Nephron progenitor cell (in vitro differentiated cells): ENCODE measurements at regions not wholly inside any gene's neighbourhood (a gene's known extent, or its start where the extent isn't known, plus 50 kb on each side); places are given as distances from the start of the nearest gene placed in this dataset.

Experiments used
- DNase-seq: peaks from one replicate; pipeline ENCODE4 v3.0.0; 2021
- H3K27ac Mint-ChIP-seq: 2 replicates; pipeline ENCODE4 v1.8.0; 2021; ENCODE audit warnings: mild to moderate bottlenecking, moderate library complexity, mixed read lengths
- H3K27me3 Mint-ChIP-seq: 2 replicates; pipeline ENCODE4 v1.8.0; 2021; ENCODE audit warnings: mild to moderate bottlenecking, low read depth, mixed read lengths; ENCODE audit not compliant: poor library complexity
- H3K36me3 Mint-ChIP-seq: 2 replicates; pipeline ENCODE4 v1.8.0; 2021; ENCODE audit warnings: low read depth, mixed read lengths
- H3K4me1 Mint-ChIP-seq: 2 replicates; pipeline ENCODE4 v1.8.0; 2021; ENCODE audit warnings: mixed read lengths
- H3K4me3 Mint-ChIP-seq: 2 replicates; pipeline ENCODE4 v1.8.0; 2021; ENCODE audit warnings: mild to moderate bottlenecking, moderate library complexity, mixed read lengths
- H3K9me3 Mint-ChIP-seq: 2 replicates; pipeline ENCODE4 v1.8.0; 2021; ENCODE audit warnings: mild to moderate bottlenecking, moderate library complexity, mixed read lengths
- TF ChIP-seq, protein P1 (sequence below): fragments of 200-600 bp; sonication (generic); IDR thresholded peaks from 2 replicates; pipeline ENCODE4 v1.5.0; 2021; ENCODE audit warnings: antibody characterized with exemption

GRCh38 chr11:95678988-95679387, 110.6 kb downstream of the FAM76B start:
- TF ChIP-seq, protein P1, sequence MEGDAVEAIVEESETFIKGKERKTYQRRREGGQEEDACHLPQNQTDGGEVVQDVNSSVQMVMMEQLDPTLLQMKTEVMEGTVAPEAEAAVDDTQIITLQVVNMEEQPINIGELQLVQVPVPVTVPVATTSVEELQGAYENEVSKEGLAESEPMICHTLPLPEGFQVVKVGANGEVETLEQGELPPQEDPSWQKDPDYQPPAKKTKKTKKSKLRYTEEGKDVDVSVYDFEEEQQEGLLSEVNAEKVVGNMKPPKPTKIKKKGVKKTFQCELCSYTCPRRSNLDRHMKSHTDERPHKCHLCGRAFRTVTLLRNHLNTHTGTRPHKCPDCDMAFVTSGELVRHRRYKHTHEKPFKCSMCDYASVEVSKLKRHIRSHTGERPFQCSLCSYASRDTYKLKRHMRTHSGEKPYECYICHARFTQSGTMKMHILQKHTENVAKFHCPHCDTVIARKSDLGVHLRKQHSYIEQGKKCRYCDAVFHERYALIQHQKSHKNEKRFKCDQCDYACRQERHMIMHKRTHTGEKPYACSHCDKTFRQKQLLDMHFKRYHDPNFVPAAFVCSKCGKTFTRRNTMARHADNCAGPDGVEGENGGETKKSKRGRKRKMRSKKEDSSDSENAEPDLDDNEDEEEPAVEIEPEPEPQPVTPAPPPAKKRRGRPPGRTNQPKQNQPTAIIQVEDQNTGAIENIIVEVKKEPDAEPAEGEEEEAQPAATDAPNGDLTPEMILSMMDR: no peak
- H3K36me3 Mint-ChIP-seq: no peaks in the 10 kb centered on the region
- H3K27me3 Mint-ChIP-seq: no peaks in the 10 kb centered on the region
- H3K4me3 Mint-ChIP-seq: no peak overlapping the region
- no peak overlapping the region for H3K27ac Mint-ChIP-seq
- H3K9me3 Mint-ChIP-seq: no peaks in the 10 kb centered on the region
- DNase-seq: no peak
- no peaks in the 10 kb centered on the region for H3K4me1 Mint-ChIP-seq

- Mint-ChIP-seq H3K27me3 (no peaks in the 10 kb centered on the region), H3K4me1 (no peaks in the 10 kb centered on the region), H3K9me3 (no peaks in the 10 kb centered on the region), H3K27ac (no peak overlapping the region), H3K4me3 (no peak overlapping the region), H3K36me3 (no peaks in the 10 kb centered on the region)
- DNase-seq: no peak
- TF ChIP-seq, protein P1: no peak
These were observed 113.3 kb downstream of the FAM76B start for GRCh38 chr11:95676308-95676707.

DNA sequence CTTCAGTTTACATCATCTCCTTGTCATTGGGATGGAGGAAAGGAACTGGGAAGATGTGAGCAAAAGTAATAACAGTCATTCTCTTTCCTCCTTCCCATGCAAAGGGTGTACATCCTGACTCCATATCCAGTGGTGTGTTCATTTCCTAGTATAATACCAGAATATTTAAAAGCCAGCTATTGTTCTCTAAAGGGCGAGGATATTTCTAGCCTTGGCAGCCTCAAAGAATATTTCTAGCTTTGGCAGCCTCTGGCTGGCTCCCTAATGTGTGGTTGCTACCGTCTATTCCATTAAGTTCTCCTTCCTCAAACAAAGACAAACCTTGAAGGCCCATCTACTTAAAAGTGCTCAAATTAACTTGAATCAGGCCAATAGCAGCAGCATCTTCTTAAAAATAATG, 114.0 kb downstream of the FAM76B start:
- no peaks in the 10 kb centered on the region for H3K36me3 Mint-ChIP-seq

GRCh38 chr11:95674657-95675358, 114.8 kb downstream of the FAM76B start:
- no peaks in the 10 kb centered on the region for H3K36me3 Mint-ChIP-seq

More for the DNA sequence above, 114.0 kb downstream of the FAM76B start:
- TF ChIP-seq, protein P1: no peak
- no peak overlapping the region for H3K27ac Mint-ChIP-seq
- no peak for DNase-seq
- no peaks in the 10 kb centered on the region for H3K4me1 Mint-ChIP-seq
- no peak overlapping the region for H3K4me3 Mint-ChIP-seq
- H3K27me3 Mint-ChIP-seq: no peaks in the 10 kb centered on the region
- no peaks in the 10 kb centered on the region for H3K9me3 Mint-ChIP-seq

DNA sequence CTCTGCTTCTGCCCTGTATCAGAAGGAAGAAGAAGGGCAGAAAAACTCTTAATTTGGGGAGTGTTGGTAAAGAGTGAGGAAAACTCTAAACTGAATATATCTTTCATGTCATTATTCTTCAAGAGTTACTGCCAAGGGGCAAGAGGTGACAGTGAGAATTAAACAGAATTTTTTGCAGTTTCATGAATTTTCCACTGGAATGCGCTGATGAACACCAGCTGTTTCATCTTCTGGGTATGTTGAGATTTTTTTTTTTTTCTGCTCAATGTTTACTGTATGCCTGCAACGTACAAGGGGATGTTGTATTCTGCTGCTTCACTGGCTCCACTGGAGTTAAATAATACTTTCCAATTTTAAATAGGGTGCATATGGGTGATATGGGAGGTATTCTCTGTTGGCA, 117.8 kb downstream of the FAM76B start:
- no peaks in the 10 kb centered on the region for H3K27me3 Mint-ChIP-seq
- H3K27ac Mint-ChIP-seq: no peak overlapping the region
- no peaks in the 10 kb centered on the region for H3K4me1 Mint-ChIP-seq
- no peak for DNase-seq
- H3K36me3 Mint-ChIP-seq: no peaks in the 10 kb centered on the region
- no peak overlapping the region for H3K4me3 Mint-ChIP-seq
- peaks cover 4% of the 10 kb centered on the region for H3K9me3 Mint-ChIP-seq
- TF ChIP-seq, protein P1: no peak

More at GRCh38 chr11:95674657-95675358, 114.8 kb downstream of the FAM76B start:
- Mint-ChIP-seq H3K27ac (no peak overlapping the region), H3K4me1 (no peaks in the 10 kb centered on the region), H3K4me3 (no peak overlapping the region), H3K27me3 (no peaks in the 10 kb centered on the region), H3K9me3 (no peaks in the 10 kb centered on the region)
- no peak for DNase-seq
- TF ChIP-seq, protein P1: no peak

DNA sequence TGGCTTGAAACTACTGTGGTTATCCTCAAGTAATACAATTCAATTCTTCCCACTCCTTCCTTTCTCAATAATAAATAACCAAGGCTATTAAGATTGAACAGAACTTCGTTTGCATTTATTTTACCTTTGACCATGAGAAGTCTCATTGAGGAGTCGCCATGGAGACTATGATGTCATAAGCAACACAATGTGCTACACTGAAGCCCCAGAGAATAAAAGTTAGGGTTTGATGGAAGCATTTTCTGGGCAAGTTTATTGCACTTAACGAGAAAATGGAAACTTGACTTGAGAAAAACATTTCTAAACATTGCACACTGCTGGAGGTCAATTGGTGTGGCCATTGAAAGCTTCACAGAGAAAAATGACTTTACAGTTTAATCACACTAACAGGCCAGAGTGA, 121.5 kb downstream of the FAM76B start:
- peaks cover 20% of the 10 kb centered on the region for H3K9me3 Mint-ChIP-seq
- H3K36me3 Mint-ChIP-seq: peaks cover 15% of the 10 kb centered on the region
- H3K4me3 Mint-ChIP-seq: no peak overlapping the region
- no peak for DNase-seq
- no peaks in the 10 kb centered on the region for H3K4me1 Mint-ChIP-seq
- no peaks in the 10 kb centered on the region for H3K27me3 Mint-ChIP-seq
- TF ChIP-seq, protein P1: no peak
- no peak overlapping the region for H3K27ac Mint-ChIP-seq
